GM06990 (cell line): ENCODE measurements at regions not wholly inside any gene's neighbourhood (a gene's known extent, or its start where the extent isn't known, plus 50 kb on each side); places are given as distances from the start of the nearest gene placed in this dataset.

Experiments used
- DNase-seq: peaks from one replicate; pipeline ENCODE4 v3.0.0-alpha.2; 2011; ENCODE audit not compliant: insufficient read length; ENCODE audit errors: extremely low read depth
- H3K27me3 ChIP-seq: replicated peaks from 2 replicates; pipeline ENCODE4 v1.6.0; 2011; ENCODE audit warnings: low read length; ENCODE audit not compliant: control insufficient read depth, insufficient read depth
- H3K36me3 ChIP-seq: 2 replicates; pipeline ENCODE4 v1.5.1; 2011; ENCODE audit warnings: low read length; ENCODE audit not compliant: control insufficient read depth, insufficient read depth
- H3K4me3 ChIP-seq: replicated peaks from 2 replicates; pipeline ENCODE4 v1.5.1; 2011; ENCODE audit warnings: low read depth, mild to moderate bottlenecking, control low read depth, low read length
- CTCF ChIP-seq: IDR thresholded peaks from 2 replicates; pipeline ENCODE4 v1.5.1; 2011; ENCODE audit warnings: low read length, control low read depth, mild to moderate bottlenecking, inconsistent platforms; ENCODE audit not compliant: insufficient read depth, poor library complexity, severe bottlenecking

- Histone ChIP-seq H3K27me3 (no peaks in the 10 kb centered on the region), H3K4me3 (no peak overlapping the region), H3K36me3 (no peaks in the 10 kb centered on the region)
- no peak for DNase-seq
- no peak for TF ChIP-seq CTCF
Measured at GRCh38 chr11:130604606-130605005, 156.2 kb downstream of the ADAMTS15 start.

GRCh38 chr11:130606178-130606577, 157.7 kb downstream of the ADAMTS15 start:
- no peak for DNase-seq

GRCh38 chr11:130606781-130607511, 158.5 kb downstream of the ADAMTS15 start:
- Histone ChIP-seq H3K27me3 (no peaks in the 10 kb centered on the region), H3K36me3 (no peaks in the 10 kb centered on the region), H3K4me3 (no peak overlapping the region)
- DNase-seq = no peak
- no peak for TF ChIP-seq CTCF

More at GRCh38 chr11:130606178-130606577, 157.7 kb downstream of the ADAMTS15 start:
- H3K4me3 ChIP-seq = no peak overlapping the region
- no peak for TF ChIP-seq CTCF
- no peaks in the 10 kb centered on the region for H3K36me3 ChIP-seq
- no peaks in the 10 kb centered on the region for H3K27me3 ChIP-seq

- Histone ChIP-seq H3K27me3 (no peaks in the 10 kb centered on the region; the same call in 1 of the 2 replicates), H3K36me3 (no peaks in the 10 kb centered on the region), H3K4me3 (no peak overlapping the region)
- TF ChIP-seq CTCF = no peak
- DNase-seq = no peak
Measured at GRCh38 chr11:130608287-130608686, 159.8 kb downstream of the ADAMTS15 start.

GRCh38 chr11:130609121-130610035, 160.9 kb downstream of the ADAMTS15 start:
- no peaks in the 10 kb centered on the region; the same call in 1 of the 2 replicates for H3K27me3 ChIP-seq
- no peaks in the 10 kb centered on the region for H3K36me3 ChIP-seq
- no peak for DNase-seq
- no peak overlapping the region for H3K4me3 ChIP-seq
- no peak for TF ChIP-seq CTCF
